GM19240 (cell line): ENCODE measurements at regions not wholly inside any gene's neighbourhood (a gene's known extent, or its start where the extent isn't known, plus 50 kb on each side); places are given as distances from the start of the nearest gene placed in this dataset.
"Not testable (repeated sequence)": the region's sequence is repeated elsewhere in the genome, so short reads cannot be mapped to it uniquely, and the experiment has no call there.

Experiments
- DNase-seq: peaks from one replicate; pipeline ENCODE4 v3.0.0; 2011; ENCODE audit warnings: low spot score; ENCODE audit not compliant: insufficient read length

- no peak for DNase-seq
Measured at GRCh38 chr2:47964277-47964676, 58.0 kb upstream of the FBXO11 start.

DNA sequence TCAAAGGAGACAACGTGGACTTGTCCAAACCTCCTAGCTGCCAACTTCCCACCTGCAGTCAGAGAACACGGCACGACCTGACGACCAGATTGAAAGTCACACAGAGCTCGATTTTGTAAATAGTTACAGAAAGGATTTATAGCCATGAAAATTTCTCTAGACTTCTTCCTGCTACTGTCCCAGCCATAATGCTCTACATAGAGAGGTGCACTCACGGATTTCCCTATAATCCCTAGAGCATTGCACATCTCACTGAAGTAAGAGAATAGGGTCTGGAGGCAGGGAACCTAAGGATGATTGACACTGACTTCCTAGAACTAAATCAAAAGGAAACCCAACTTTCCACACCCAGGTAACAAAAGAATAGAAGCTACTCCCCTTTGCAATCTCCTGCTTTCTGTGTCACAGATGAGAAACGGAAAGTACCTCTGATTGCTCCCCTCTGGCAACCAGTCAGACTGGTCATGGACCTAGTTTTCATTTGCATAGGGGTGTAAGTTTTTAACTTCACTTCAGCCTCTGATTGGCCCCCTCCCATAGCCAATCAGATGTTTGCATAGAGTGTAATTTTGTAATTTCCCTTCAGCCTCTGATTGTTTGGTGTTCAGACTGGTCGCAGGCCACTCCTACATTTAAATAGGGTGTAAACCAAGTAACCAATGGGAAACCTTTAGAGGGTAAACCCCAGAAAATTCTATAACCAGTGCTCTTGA lies 58.6 kb upstream of the FBXO11 start:
- DNase-seq, result no peak

DNA sequence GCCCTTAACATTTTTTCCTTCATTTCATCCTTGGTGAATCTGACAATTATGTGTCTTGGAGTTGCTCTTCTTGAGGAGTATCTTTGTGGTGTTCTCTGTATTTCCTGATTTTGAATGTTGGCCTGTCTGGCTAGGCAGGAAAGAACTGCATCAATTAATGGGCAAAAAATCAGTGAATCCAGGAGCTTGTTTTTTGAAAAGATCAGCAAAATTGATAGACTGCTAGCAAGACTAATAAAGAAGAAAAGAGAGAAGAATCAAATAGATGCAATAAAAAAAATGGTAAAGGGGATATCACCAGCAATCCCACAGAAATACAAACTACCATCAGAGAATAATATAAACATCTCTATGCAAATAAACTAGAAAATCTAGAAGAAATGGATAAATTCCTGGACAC lies 70.4 kb upstream of the FBXO11 start:
- not testable (repeated sequence) for DNase-seq

DNA sequence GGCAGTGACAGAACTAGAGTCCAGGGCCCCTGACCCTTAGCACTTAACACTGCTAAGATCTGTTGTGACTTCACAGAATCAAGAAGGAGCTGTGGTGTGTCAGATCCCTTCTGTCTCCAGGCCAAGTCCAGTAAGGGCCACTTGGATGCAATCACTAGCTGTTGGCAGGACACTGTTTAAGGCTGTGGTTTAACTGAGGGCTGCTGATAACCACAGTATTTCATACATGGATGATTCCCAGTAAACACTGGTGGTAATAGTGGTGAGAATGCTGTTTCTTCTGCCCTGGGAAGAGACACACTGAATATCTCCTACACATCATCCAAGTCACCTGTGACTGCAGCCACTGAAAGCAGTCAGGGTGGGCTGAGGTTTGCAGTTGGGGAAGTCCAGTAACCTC lies 77.7 kb upstream of the FBXO11 start:
- no peak for DNase-seq

- no peak for DNase-seq
Measured at GRCh38 chr2:47990503-47990902, 84.2 kb upstream of the FBXO11 start.

DNA sequence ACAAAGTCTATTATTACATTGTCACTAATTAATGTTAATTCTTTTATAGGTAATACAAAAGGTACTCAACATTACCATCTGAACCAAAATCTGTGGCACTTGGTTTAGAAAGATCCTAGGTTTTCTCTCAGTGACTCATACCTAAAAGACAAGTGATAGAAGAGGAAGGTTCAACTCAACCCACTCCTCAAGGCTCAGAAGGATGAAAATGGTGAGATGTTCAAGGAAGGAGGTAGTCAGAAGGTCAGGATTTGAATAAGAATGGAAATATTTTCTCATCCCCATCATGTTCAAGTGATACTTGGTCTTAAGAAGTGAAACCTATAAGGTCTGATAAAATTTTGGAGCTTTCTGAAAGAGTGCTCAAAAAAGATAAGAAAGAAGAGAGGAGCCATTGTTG lies 86.4 kb upstream of the FBXO11 start:
- DNase-seq, result no peak

DNA sequence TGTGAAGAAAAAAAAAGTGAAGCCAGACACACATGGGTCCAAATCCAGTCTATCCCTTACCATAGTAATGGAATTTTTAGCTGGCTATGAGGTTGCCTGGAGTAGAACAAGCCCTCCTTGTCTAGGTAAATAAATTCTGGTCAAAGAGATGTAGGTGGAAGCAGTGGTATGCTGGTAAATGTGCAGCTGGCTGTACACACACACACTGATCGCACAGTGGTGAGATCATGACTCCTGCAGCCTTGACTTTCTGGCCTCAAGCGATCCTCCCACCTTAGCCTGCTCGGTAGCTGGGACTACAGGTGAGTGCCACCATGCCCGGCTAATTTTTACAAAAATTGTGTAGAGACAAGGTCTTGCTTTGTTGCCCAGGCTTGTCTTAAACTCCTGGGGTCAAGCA lies 90.5 kb upstream of the FBXO11 start:
- no peak for DNase-seq

DNA sequence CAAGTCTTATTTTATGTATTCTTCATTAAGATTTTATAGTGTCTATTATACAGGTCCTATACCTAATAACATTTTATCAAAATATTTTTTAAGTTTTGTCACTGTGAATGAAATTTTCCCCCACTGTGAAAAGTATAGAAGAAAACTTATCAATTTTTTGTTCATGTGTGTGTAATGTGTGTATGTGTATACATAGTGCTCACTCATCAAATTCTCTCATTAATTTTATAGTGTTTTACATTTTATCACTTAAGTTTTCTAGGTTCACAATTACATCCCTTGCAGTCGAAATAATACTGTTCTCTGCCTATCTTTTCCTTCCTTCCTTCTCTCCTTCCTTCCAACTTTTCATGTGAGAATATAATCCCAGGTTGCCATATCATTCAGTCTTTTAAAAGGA lies 93.2 kb upstream of the FBXO11 start:
- DNase-seq, result no peak

GRCh38 chr2:48001498-48001897 lies 95.2 kb upstream of the FBXO11 start:
- DNase-seq, result no peak

- no peak for DNase-seq
Measured at GRCh38 chr2:48006094-48006493, 99.8 kb upstream of the FBXO11 start.

- no peak for DNase-seq
Measured at GRCh38 chr2:48007699-48008268, 101.5 kb upstream of the FBXO11 start.

DNA sequence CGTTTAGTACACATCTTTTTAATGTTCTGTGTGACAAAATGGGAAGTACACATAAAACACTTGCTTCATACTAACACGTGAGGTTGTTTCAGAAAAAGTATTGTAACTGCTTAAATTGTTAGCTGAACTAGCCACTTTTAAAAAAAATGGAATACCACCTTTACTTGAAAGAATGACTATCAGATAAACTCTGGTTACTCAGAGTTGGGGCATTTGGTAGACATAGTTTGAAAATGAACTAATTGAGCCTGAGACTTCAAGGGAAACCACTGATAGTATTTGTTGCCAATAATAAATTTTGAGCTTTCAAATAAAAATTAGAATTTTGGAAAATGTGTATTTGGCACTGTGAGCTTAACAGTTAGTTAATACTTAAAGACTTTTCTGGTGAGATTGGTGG lies 103.0 kb upstream of the FBXO11 start:
- no peak for DNase-seq

DNA sequence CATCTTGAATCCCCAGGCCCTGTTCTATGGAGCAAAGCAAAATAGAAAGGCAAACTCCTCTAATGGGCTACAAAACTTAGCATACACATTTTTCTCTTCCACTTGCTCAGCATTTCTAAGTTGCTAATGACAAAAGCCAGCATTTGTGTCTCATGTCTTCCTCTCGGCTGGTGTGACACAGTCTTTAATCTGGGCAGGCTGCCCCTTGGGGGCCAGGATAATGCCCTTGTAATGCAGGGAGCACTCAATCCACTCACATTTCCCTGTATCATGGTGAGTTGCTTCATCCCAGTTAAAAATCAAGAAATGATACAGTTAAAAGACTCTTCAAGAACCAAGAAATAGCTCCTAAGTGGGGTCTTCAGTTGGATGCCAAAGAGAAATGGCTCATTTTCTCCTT lies 109.1 kb upstream of the FBXO11 start:
- DNase-seq, result no peak

- no peak for DNase-seq
Measured at GRCh38 chr2:48016225-48017019, 110.1 kb upstream of the FBXO11 start.

DNA sequence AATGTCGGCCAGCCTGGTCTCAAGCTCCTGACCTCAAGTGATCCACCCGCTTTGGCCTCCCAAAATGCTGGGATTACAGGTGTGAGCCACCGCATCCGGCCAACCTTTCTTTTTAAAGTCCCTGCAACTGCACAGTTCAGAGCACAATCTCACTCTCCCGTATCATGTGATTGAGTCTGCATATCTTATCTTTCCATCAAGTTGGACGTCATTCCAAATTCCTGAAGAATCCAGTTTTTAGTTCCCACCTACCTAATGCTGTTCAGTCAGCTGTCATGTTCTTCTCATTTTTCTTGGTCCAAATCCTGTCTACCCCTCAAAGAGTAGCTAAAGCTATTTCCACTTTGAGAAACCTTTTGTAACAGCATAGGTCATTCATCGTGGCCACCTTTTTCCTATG lies 110.8 kb upstream of the FBXO11 start:
- DNase-seq, result no peak

GRCh38 chr2:48018480-48018879 lies 112.2 kb upstream of the FBXO11 start:
- DNase-seq, result no peak

- no peak for DNase-seq
Measured at GRCh38 chr2:48026865-48027264, 120.6 kb upstream of the FBXO11 start.

DNA sequence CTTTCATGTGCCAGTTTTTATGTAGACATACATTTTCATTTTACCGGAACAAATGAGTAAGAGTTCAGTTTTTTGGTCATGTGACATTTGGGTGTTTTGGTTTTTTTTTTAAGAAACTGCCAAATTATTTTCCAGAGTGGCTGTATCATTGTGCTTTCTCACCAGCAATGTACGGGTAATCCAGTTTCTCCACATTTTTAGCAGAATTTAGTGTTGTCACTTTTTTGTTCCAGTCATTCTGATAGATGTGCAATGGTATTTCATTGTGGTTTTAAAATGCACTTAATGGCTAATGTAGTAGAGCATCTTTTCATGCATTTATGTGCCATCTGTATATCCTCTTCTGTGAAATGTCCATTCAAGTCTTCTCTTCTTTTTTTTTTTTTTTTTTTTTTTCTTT lies 126.5 kb upstream of the FBXO11 start:
- DNase-seq, result no peak

DNA sequence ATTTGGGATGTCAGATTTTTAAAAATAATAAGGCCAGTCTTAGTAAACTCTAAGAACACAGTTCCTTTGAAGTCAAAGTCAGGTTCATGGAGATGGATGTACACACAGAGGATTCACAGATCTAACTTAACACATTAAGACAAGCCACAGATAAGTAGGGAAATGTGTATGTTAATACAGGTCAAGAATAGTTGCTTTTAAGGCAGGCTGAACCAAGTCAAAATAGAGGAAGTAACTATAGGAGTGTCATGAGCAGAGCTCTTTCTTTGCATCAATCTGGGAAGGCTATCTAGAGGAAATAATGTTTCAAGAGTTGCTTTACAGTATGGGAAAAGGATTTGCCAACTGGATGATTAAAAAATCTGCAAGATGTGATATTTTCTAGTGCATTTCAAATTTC lies 128.0 kb upstream of the FBXO11 start:
- DNase-seq, result no peak

DNA sequence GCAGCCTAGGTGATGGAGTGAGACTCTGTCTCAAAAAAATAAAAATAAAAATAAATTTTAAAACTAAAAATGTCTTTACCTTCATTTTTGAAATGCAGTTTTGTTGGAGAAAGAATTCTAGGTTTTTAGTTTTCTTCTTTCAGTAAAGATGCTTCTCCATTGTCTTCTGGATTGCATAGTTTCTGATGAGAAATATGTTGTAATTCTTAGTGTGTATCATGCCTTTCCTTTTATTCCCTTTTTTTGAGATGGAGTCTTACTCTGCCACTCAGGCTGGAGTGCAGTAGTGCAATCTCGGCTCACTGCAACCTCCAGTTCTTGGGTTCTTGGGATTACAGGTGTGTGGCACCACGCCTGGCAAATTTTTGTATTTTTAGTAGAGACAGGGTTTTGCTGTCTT lies 130.0 kb upstream of the FBXO11 start:
- DNase-seq, result no peak

DNA sequence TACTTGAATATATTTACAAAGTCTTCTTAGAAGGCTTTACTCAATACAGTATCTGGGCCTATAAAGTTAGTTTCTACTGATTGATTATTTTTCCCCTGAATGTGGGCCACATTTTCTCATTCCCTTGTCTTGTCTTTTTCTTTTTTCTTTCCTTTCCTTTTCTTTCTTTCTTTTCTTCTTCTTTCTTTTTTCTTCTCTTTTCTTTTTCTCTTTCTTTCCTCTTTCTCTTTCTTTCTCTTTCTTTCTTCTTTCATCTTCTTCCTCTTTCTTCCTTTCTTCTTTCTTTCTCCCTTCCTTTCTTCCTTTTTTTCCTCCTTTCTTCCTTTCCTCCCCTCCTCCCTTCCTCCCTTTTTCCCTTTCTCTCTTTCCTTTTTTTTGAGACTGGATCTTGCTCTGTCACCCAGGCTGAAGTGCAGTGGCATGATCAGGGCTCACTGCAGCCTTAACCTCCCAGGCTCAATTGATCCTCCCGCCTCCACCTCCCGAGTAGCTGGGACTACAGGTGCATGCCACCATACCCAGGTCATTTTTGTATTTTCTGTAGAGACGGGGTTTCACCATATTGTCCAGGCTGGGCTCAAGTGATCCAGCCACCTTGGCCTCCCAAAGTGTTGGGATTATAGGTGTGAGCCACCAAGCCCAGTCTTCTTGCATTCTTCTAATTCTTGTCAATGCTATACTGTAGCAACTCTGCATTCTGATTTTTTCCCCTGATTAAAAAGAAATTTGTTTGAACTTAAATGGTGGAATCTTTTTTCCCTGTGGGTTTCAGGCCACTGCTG lies 133.1 kb upstream of the FBXO11 start:
- no peak for DNase-seq

GRCh38 chr2:48043131-48043700 lies 136.9 kb upstream of the FBXO11 start:
- no peak for DNase-seq
